GM21423 (cell line): ENCODE measurements at regions not wholly inside any gene's neighbourhood (a gene's known extent, or its start where the extent isn't known, plus 50 kb on each side); places are given as distances from the start of the nearest gene placed in this dataset.

Experiments
- ATAC-seq: cut with Tn5 transposase; IDR thresholded peaks from one replicate; pipeline ENCODE4 v1.9.1; 2021; ENCODE audit warnings: mild to moderate bottlenecking, moderate library complexity; ENCODE audit not compliant: unreplicated experiment

- no peak for ATAC-seq
These were observed 51.7 kb upstream of the NFKBIA start for GRCh38 chr14:35456261-35456660.

GRCh38 chr14:35458442-35458841 is 53.9 kb upstream of the NFKBIA start:
- no peak for ATAC-seq

GRCh38 chr14:35459776-35460175 is 55.2 kb upstream of the NFKBIA start:
- ATAC-seq, result no peak

GRCh38 chr14:35470755-35471154 is 63.2 kb upstream of the INSM2 start:
- no peak for ATAC-seq

GRCh38 chr14:35471803-35472202 is 62.2 kb upstream of the INSM2 start:
- no peak for ATAC-seq

- ATAC-seq, result no peak
These were observed 59.6 kb upstream of the INSM2 start for GRCh38 chr14:35474323-35474722.

- peak; percentile 90 for ATAC-seq
These were observed 53.7 kb upstream of the INSM2 start for GRCh38 chr14:35480119-35480769.

- no peak for ATAC-seq
These were observed 50.9 kb upstream of the INSM2 start for GRCh38 chr14:35482994-35483515.
